Activated CD4-positive, alpha-beta memory T cell treated with anti-CD3 and anti-CD28 coated beads, Interleukin-2, amount 10 ng/mL, durations not matched to agents 7 days and 5 days (primary cell): ENCODE measurements at regions not wholly inside any gene's neighbourhood (a gene's known extent, or its start where the extent isn't known, plus 50 kb on each side); places are given as distances from the start of the nearest gene placed in this dataset.

Experiments
- CTCF ChIA-PET: fragments of 350-600 bp; sonication (Branson Sonifier 250); formaldehyde crosslinking; loops from one replicate; lab custom pipeline; 2021; ENCODE audit warnings: antibody characterized with exemption, inconsistent platforms; lab: Charles Lee
- POLR2A ChIA-PET: fragments of 350-600 bp; sonication (Branson Sonifier 250); formaldehyde crosslinking; loops from one replicate; lab custom pipeline; 2021; ENCODE audit warnings: antibody characterized with exemption; lab: Charles Lee
- DNase-seq: peaks from one replicate; pipeline ENCODE4 v3.0.0-alpha.2; 2020
- H3K27ac Mint-ChIP-seq: one replicate; pipeline ENCODE4 v1.8.0; 2021; ENCODE audit warnings: mild to moderate bottlenecking, mixed read lengths
- H3K27me3 Mint-ChIP-seq: one replicate; pipeline ENCODE4 v1.8.0; 2021; ENCODE audit warnings: mixed read lengths
- H3K36me3 Mint-ChIP-seq: one replicate; pipeline ENCODE4 v1.8.0; 2021; ENCODE audit warnings: low read depth, mixed read lengths
- H3K4me1 Mint-ChIP-seq: one replicate; pipeline ENCODE4 v1.8.0; 2021; ENCODE audit warnings: mixed read lengths
- H3K4me3 Mint-ChIP-seq: one replicate; pipeline ENCODE4 v1.8.0; 2021; ENCODE audit warnings: mild to moderate bottlenecking, mixed read lengths
- H3K9me3 Mint-ChIP-seq: one replicate; pipeline ENCODE4 v1.8.0; 2021; ENCODE audit warnings: mixed read lengths

- peaks cover 85% of the 10 kb centered on the region for H3K27me3 Mint-ChIP-seq
- no peak for DNase-seq
These were observed 297.5 kb downstream of the UACA start for GRCh38 chr15:70465812-70466211.

GRCh38 chr15:70463453-70463834 lies 299.9 kb downstream of the UACA start:
- H3K4me3 Mint-ChIP-seq = no peak overlapping the region
- no peaks in the 10 kb centered on the region for H3K36me3 Mint-ChIP-seq
- H3K9me3 Mint-ChIP-seq = no peaks in the 10 kb centered on the region
- H3K27ac Mint-ChIP-seq = no peak overlapping the region
- DNase-seq = no peak
- peaks cover 4% of the 10 kb centered on the region for H3K4me1 Mint-ChIP-seq
- POLR2A ChIA-PET = interaction anchor here (1.2 kb wide), 1 partner anchor 12 kb away, joined by 4 read pairs; no protein-coding TSS in a partner anchor
- CTCF ChIA-PET = interaction anchor here (1.0 to 4.3 kb wide), 2 partner anchors 12 to 986 kb away, joined by 3 to 25 read pairs; no protein-coding TSS in a partner anchor
- peaks cover 82% of the 10 kb centered on the region for H3K27me3 Mint-ChIP-seq

More at GRCh38 chr15:70465812-70466211, 297.5 kb downstream of the UACA start:
- Mint-ChIP-seq H3K36me3 (no peaks in the 10 kb centered on the region), H3K4me1 (no peaks in the 10 kb centered on the region), H3K4me3 (no peak overlapping the region), H3K27ac (no peak overlapping the region), H3K9me3 (no peaks in the 10 kb centered on the region)
- ChIA-PET POLR2A (interaction anchor here (0.9 to 1.0 kb wide), 2 partner anchors 10 to 366 kb away, joined by 3 read pairs; no protein-coding TSS in a partner anchor), CTCF (interaction anchor here (1.4 to 4.3 kb wide), 11 partner anchors 9 to 990 kb away, joined by 3 to 25 read pairs (median 6); no protein-coding TSS in a partner anchor)

GRCh38 chr15:70461992-70462391 lies 301.4 kb downstream of the UACA start:
- POLR2A ChIA-PET = no interaction called here
- Mint-ChIP-seq H3K9me3 (no peaks in the 10 kb centered on the region), H3K4me1 (peaks cover 4% of the 10 kb centered on the region), H3K36me3 (no peaks in the 10 kb centered on the region), H3K27ac (no peak overlapping the region), H3K4me3 (no peak overlapping the region), H3K27me3 (peaks cover 74% of the 10 kb centered on the region)
- CTCF ChIA-PET = interaction anchor here (0.6 kb wide), 1 partner anchor 730 kb away, joined by 3 read pairs; no protein-coding TSS in a partner anchor
- no peak for DNase-seq

GRCh38 chr15:70461017-70461416 lies 302.3 kb downstream of the UACA start:
- peaks cover 4% of the 10 kb centered on the region for H3K4me1 Mint-ChIP-seq

GRCh38 chr15:70459312-70459711 lies 304.0 kb downstream of the UACA start:
- POLR2A ChIA-PET = no interaction called here
- Mint-ChIP-seq H3K27ac (no peak overlapping the region), H3K36me3 (no peaks in the 10 kb centered on the region), H3K9me3 (no peaks in the 10 kb centered on the region), H3K4me3 (no peak overlapping the region), H3K27me3 (peaks cover 65% of the 10 kb centered on the region), H3K4me1 (peaks cover 4% of the 10 kb centered on the region)
- DNase-seq = no peak
- CTCF ChIA-PET = no interaction called here

More at GRCh38 chr15:70461017-70461416, 302.3 kb downstream of the UACA start:
- no peak overlapping the region for H3K27ac Mint-ChIP-seq
- DNase-seq = no peak
- peaks cover 73% of the 10 kb centered on the region for H3K27me3 Mint-ChIP-seq
- no peak overlapping the region for H3K4me3 Mint-ChIP-seq
- H3K9me3 Mint-ChIP-seq = no peaks in the 10 kb centered on the region
- H3K36me3 Mint-ChIP-seq = no peaks in the 10 kb centered on the region
- CTCF ChIA-PET = interaction anchor here (1.3 kb wide), 1 partner anchor 45 kb away, joined by 3 read pairs; no protein-coding TSS in a partner anchor
- POLR2A ChIA-PET = no interaction called here

- CTCF ChIA-PET = no interaction called here
- Mint-ChIP-seq H3K4me1 (peaks cover 12% of the 10 kb centered on the region), H3K36me3 (no peaks in the 10 kb centered on the region), H3K27ac (no peak overlapping the region), H3K9me3 (no peaks in the 10 kb centered on the region), H3K27me3 (peaks cover 37% of the 10 kb centered on the region), H3K4me3 (no peak overlapping the region)
- POLR2A ChIA-PET = no interaction called here
- DNase-seq = no peak
These were observed 309.6 kb downstream of the UACA start for GRCh38 chr15:70453766-70454165.

- ChIA-PET POLR2A (no interaction called here), CTCF (no interaction called here)
- Mint-ChIP-seq H3K9me3 (no peaks in the 10 kb centered on the region), H3K4me3 (no peak overlapping the region), H3K4me1 (peaks cover 17% of the 10 kb centered on the region), H3K36me3 (no peaks in the 10 kb centered on the region), H3K27ac (no peak overlapping the region), H3K27me3 (peaks cover 38% of the 10 kb centered on the region)
- no peak for DNase-seq
These were observed 310.1 kb downstream of the UACA start for GRCh38 chr15:70453238-70453637.

- no peak for DNase-seq
- H3K4me1 Mint-ChIP-seq = peaks cover 20% of the 10 kb centered on the region
- H3K36me3 Mint-ChIP-seq = no peaks in the 10 kb centered on the region
- no peak overlapping the region for H3K4me3 Mint-ChIP-seq
- no peak overlapping the region for H3K27ac Mint-ChIP-seq
- peaks cover 43% of the 10 kb centered on the region for H3K27me3 Mint-ChIP-seq
- no peaks in the 10 kb centered on the region for H3K9me3 Mint-ChIP-seq
- POLR2A ChIA-PET = no interaction called here
- CTCF ChIA-PET = no interaction called here
These were observed 311.3 kb downstream of the UACA start for GRCh38 chr15:70451821-70452653.

- DNase-seq = no peak
- ChIA-PET POLR2A (no interaction called here), CTCF (no interaction called here)
- Mint-ChIP-seq H3K9me3 (no peaks in the 10 kb centered on the region), H3K27me3 (peaks cover 40% of the 10 kb centered on the region), H3K4me1 (peaks cover 20% of the 10 kb centered on the region), H3K27ac (no peak overlapping the region), H3K36me3 (no peaks in the 10 kb centered on the region), H3K4me3 (no peak overlapping the region)
These were observed 313.3 kb downstream of the UACA start for GRCh38 chr15:70450142-70450443.

GRCh38 chr15:70449311-70450141 lies 313.8 kb downstream of the UACA start:
- H3K4me1 Mint-ChIP-seq = peaks cover 20% of the 10 kb centered on the region
- CTCF ChIA-PET = no interaction called here
- DNase-seq = no peak
- H3K36me3 Mint-ChIP-seq = no peaks in the 10 kb centered on the region
- H3K27me3 Mint-ChIP-seq = peaks cover 40% of the 10 kb centered on the region
- POLR2A ChIA-PET = no interaction called here
- H3K4me3 Mint-ChIP-seq = no peak overlapping the region
- H3K9me3 Mint-ChIP-seq = no peaks in the 10 kb centered on the region
- no peak overlapping the region for H3K27ac Mint-ChIP-seq

GRCh38 chr15:70447928-70448698 lies 315.2 kb downstream of the UACA start:
- Mint-ChIP-seq H3K27ac (no peak overlapping the region), H3K36me3 (no peaks in the 10 kb centered on the region), H3K4me1 (peaks cover 20% of the 10 kb centered on the region), H3K27me3 (peaks cover 47% of the 10 kb centered on the region), H3K9me3 (no peaks in the 10 kb centered on the region), H3K4me3 (no peak overlapping the region)
- ChIA-PET CTCF (interaction anchor here (1.2 kb wide), 1 partner anchor 19 kb away, joined by 3 read pairs; no protein-coding TSS in a partner anchor), POLR2A (no interaction called here)
- peak; percentile 30 for DNase-seq

GRCh38 chr15:70447521-70447920 lies 315.8 kb downstream of the UACA start:
- Mint-ChIP-seq H3K27ac (no peak overlapping the region), H3K4me1 (peaks cover 20% of the 10 kb centered on the region), H3K36me3 (no peaks in the 10 kb centered on the region), H3K4me3 (no peak overlapping the region), H3K9me3 (no peaks in the 10 kb centered on the region), H3K27me3 (peaks cover 53% of the 10 kb centered on the region)
- no peak for DNase-seq
- CTCF ChIA-PET = interaction anchor here (1.2 kb wide), 1 partner anchor 20 kb away, joined by 3 read pairs; no protein-coding TSS in a partner anchor
- POLR2A ChIA-PET = no interaction called here
